ENCODE measurements at regions not wholly inside any gene's neighbourhood (a gene's known extent, or its start where the extent isn't known, plus 50 kb on each side); places are given as distances from the start of the nearest gene placed in this dataset.

GRCh38 chr17:77765292-77765691, 193.2 kb upstream of the TNRC6C start:
- no peak overlapping the region for H3K4me3 ChIP-seq (ENCODE audit: low read length)
- DNase-seq (ENCODE audit: low read depth), result no peak
- TF ChIP-seq, protein P1, sequence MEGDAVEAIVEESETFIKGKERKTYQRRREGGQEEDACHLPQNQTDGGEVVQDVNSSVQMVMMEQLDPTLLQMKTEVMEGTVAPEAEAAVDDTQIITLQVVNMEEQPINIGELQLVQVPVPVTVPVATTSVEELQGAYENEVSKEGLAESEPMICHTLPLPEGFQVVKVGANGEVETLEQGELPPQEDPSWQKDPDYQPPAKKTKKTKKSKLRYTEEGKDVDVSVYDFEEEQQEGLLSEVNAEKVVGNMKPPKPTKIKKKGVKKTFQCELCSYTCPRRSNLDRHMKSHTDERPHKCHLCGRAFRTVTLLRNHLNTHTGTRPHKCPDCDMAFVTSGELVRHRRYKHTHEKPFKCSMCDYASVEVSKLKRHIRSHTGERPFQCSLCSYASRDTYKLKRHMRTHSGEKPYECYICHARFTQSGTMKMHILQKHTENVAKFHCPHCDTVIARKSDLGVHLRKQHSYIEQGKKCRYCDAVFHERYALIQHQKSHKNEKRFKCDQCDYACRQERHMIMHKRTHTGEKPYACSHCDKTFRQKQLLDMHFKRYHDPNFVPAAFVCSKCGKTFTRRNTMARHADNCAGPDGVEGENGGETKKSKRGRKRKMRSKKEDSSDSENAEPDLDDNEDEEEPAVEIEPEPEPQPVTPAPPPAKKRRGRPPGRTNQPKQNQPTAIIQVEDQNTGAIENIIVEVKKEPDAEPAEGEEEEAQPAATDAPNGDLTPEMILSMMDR (conservative IDR thresholded peaks at IDR 0.05; ENCODE audit: low read depth, low read length), result no peak

DNA sequence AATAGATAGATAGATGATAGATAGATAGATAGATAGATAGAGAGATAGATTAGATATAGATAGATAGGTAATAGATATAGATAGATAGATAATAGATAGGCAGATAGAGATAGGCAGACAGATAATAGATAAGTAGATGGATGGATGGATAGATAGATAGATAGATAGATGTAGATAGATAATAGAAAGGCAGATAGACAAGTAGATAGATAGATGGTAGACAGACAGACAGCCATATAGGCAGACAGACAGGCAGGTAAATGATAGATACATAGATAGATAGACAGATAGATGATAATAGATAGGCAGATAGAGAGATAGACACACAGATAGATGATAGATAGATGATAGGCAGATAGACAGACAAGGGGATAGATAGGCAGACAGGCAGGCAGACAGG, 191.4 kb upstream of the TNRC6C start:
- TF ChIP-seq, protein P1 (conservative IDR thresholded peaks at IDR 0.05; ENCODE audit: low read depth, low read length), result no peak
- no peak overlapping the region for H3K4me3 ChIP-seq (ENCODE audit: low read length)
- no peak for DNase-seq (ENCODE audit: low read depth)

- TF ChIP-seq, protein P1 (conservative IDR thresholded peaks at IDR 0.05; ENCODE audit: low read depth, low read length), result no peak
- no peak for DNase-seq (ENCODE audit: low read depth)
- H3K4me3 ChIP-seq (ENCODE audit: low read length), result no peak overlapping the region
These were observed 190.2 kb upstream of the TNRC6C start for GRCh38 chr17:77768248-77768852.

GRCh38 chr17:77769215-77769614, 189.3 kb upstream of the TNRC6C start:
- DNase-seq (ENCODE audit: low read depth), result no peak
- no peak overlapping the region for H3K4me3 ChIP-seq (ENCODE audit: low read length)
- TF ChIP-seq, protein P1 (conservative IDR thresholded peaks at IDR 0.05; ENCODE audit: low read depth, low read length), result no peak

DNA sequence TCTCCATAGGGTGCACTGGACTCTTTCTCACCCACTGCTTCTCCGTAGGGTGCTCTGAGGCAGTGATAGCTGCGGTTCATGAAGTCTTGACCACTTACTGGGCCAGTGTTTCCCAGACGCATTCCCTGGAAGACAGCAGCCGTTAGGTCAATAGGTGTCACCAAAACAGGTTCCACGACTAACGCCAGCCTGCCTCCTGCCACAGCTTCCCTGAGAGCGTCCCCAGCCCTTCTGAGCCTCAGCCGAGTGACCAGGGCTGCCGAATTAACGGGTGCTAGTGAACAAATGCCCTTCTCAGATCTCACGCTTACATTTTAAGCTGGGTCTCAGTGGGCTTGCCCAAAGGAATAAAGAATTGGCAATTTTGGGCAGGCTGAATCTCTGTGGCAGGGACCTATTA, 188.7 kb upstream of the TNRC6C start:
- TF ChIP-seq, protein P1 (conservative IDR thresholded peaks at IDR 0.05; ENCODE audit: low read depth, low read length), result no peak
- no peak for DNase-seq (ENCODE audit: low read depth)
- no peak overlapping the region for H3K4me3 ChIP-seq (ENCODE audit: low read length)

- no peak for DNase-seq (ENCODE audit: low read depth)
These were observed 188.0 kb upstream of the TNRC6C start for GRCh38 chr17:77770331-77771105.

More at GRCh38 chr17:77770331-77771105, 188.0 kb upstream of the TNRC6C start:
- TF ChIP-seq, protein P1 (conservative IDR thresholded peaks at IDR 0.05; ENCODE audit: low read depth, low read length), result no peak
- H3K4me3 ChIP-seq (ENCODE audit: low read length), result no peak overlapping the region
